HUES64 (cell line): ENCODE measurements at regions not wholly inside any gene's neighbourhood (a gene's known extent, or its start where the extent isn't known, plus 50 kb on each side); places are given as distances from the start of the nearest gene placed in this dataset.

ENCODE experiments used
- H3K27ac ChIP-seq: 2 replicates; pipeline ENCODE4 v1.7.0; 2013; ENCODE audit warnings: low read depth, low read length, inconsistent platforms
- H3K27me3 ChIP-seq: 2 replicates; pipeline ENCODE4 v1.6.1; 2013; ENCODE audit warnings: mild to moderate bottlenecking, low read length; ENCODE audit not compliant: insufficient read depth
- H3K36me3 ChIP-seq: 2 replicates; pipeline ENCODE4 v1.6.1; 2013; ENCODE audit warnings: mild to moderate bottlenecking, low read length; ENCODE audit not compliant: insufficient read depth
- H3K4me1 ChIP-seq: 2 replicates; pipeline ENCODE4 v1.6.1; 2013; ENCODE audit warnings: mild to moderate bottlenecking, low read length, moderate library complexity; ENCODE audit not compliant: insufficient read depth
- H3K4me3 ChIP-seq: 2 replicates; pipeline ENCODE4 v1.5.1; 2013; ENCODE audit warnings: mild to moderate bottlenecking, low read length, moderate library complexity
- H3K9ac ChIP-seq: 2 replicates; pipeline ENCODE4 v1.6.1; 2013; ENCODE audit warnings: mild to moderate bottlenecking, low read depth, low read length
- H3K9me3 ChIP-seq: 2 replicates; pipeline ENCODE4 v1.6.1; 2013; ENCODE audit warnings: low read depth, low read length; ENCODE audit not compliant: insufficient read depth
- WGBS: fragments of 150-250, 120-280 bp; methylation state at CpG from one replicate; pipeline ENCODE4 v1.1.7; 2013; ENCODE audit warnings: missing lambda C conversion rate; 5-methylcytosine and 5-hydroxymethylcytosine counted together

GRCh38 chr12:105754313-105754712 lies 384.4 kb downstream of the NUAK1 start:
- Histone ChIP-seq H3K27me3 (no peaks in the 10 kb centered on the region), H3K9me3 (no peaks in the 10 kb centered on the region), H3K9ac (no peak overlapping the region), H3K4me1 (no peaks in the 10 kb centered on the region), H3K36me3 (no peaks in the 10 kb centered on the region), H3K27ac (no peak overlapping the region), H3K4me3 (no peak overlapping the region)
- WGBS = 92% methylated on average over 8 of the region's 8 CpGs

GRCh38 chr12:105756961-105757360 lies 381.8 kb downstream of the NUAK1 start:
- Histone ChIP-seq H3K4me1 (no peaks in the 10 kb centered on the region), H3K4me3 (no peak overlapping the region), H3K9ac (no peak overlapping the region), H3K36me3 (no peaks in the 10 kb centered on the region), H3K27me3 (no peaks in the 10 kb centered on the region), H3K9me3 (no peaks in the 10 kb centered on the region), H3K27ac (no peak overlapping the region)
- 93% methylated on average over 4 of the region's 4 CpGs for WGBS

DNA sequence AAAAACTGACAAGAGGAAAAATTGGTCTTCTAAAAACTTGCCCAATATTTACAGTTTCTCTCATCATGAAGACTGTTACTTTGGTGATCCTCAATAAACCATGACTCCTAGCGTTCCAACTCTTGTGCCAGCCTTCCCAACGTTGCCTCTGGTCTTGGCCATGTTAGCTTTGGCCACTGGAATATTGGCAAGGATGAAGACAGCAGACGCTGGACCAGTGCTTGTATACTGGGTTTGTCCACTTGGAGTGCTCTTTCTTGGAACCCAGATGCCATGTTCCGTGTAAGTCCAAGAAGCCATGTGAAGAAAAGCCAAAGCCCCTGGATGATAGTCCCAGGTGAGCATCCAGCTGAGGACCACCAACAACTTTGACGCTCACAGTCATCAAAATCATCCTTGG lies 379.6 kb downstream of the NUAK1 start:
- H3K36me3 ChIP-seq = no peaks in the 10 kb centered on the region
- no peaks in the 10 kb centered on the region for H3K4me1 ChIP-seq
- no peak overlapping the region for H3K9ac ChIP-seq
- H3K27me3 ChIP-seq = no peaks in the 10 kb centered on the region
- H3K9me3 ChIP-seq = no peaks in the 10 kb centered on the region
- no peak overlapping the region for H3K27ac ChIP-seq
- 95% methylated on average over 5 of the region's 5 CpGs for WGBS
- H3K4me3 ChIP-seq = no peak overlapping the region

- Histone ChIP-seq H3K36me3 (no peaks in the 10 kb centered on the region), H3K9ac (no peak overlapping the region), H3K27ac (no peak overlapping the region), H3K4me1 (no peaks in the 10 kb centered on the region), H3K27me3 (no peaks in the 10 kb centered on the region), H3K9me3 (no peaks in the 10 kb centered on the region), H3K4me3 (no peak overlapping the region)
- WGBS = 83% methylated on average over 1 of the region's 1 CpG
These were observed 377.7 kb downstream of the NUAK1 start for GRCh38 chr12:105761075-105761474.

DNA sequence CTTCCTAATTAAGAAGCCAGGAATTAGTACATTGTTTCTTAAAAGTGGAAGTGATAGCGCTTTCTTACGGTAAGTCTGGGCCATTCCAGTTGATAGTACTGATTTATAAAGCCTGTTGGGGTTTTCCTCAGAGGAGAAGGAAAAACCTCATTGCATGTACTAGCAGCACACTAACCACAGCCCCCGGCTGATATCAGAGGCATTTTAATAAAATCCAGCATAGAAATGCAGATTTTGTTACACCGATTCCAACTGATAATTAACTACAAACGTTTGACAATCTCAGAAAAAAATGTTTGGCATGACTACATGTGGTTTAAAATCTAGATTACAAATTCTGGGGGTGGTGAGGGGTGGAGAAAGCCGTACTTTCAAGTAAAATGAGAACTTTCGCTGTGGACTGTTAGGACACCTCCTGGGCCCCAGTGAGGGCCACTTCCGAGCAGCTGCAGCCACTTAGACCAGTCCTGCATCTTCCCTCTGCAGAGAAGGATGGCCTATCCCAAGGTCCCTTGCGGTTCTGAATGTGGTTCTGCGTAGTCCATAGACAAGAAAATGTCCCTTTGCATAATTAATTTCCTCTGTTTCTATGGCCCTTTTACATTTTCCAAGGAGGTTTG lies 374.4 kb downstream of the NUAK1 start:
- Histone ChIP-seq H3K36me3 (no peaks in the 10 kb centered on the region), H3K27ac (no peak overlapping the region), H3K9me3 (no peaks in the 10 kb centered on the region), H3K9ac (no peak overlapping the region), H3K4me1 (no peaks in the 10 kb centered on the region), H3K4me3 (no peak overlapping the region), H3K27me3 (no peaks in the 10 kb centered on the region)
- WGBS = 84% methylated on average over 10 of the region's 10 CpGs

- Histone ChIP-seq H3K4me3 (no peak overlapping the region), H3K9me3 (no peaks in the 10 kb centered on the region), H3K36me3 (no peaks in the 10 kb centered on the region), H3K9ac (no peak overlapping the region), H3K27ac (no peak overlapping the region), H3K4me1 (no peaks in the 10 kb centered on the region), H3K27me3 (no peaks in the 10 kb centered on the region)
- WGBS = 89% methylated on average over 6 of the region's 6 CpGs
These were observed 373.4 kb downstream of the NUAK1 start for GRCh38 chr12:105765053-105766014.

- Histone ChIP-seq H3K27ac (no peak overlapping the region), H3K9me3 (no peaks in the 10 kb centered on the region), H3K27me3 (no peaks in the 10 kb centered on the region), H3K4me1 (no peaks in the 10 kb centered on the region), H3K9ac (no peak overlapping the region), H3K36me3 (no peaks in the 10 kb centered on the region), H3K4me3 (no peak overlapping the region)
- WGBS = 98% methylated on average over 4 of the region's 4 CpGs
These were observed 372.7 kb downstream of the NUAK1 start for GRCh38 chr12:105766029-105766428.

GRCh38 chr12:105769486-105769885 lies 369.3 kb downstream of the NUAK1 start:
- Histone ChIP-seq H3K9ac (no peak overlapping the region), H3K4me3 (no peak overlapping the region), H3K4me1 (no peaks in the 10 kb centered on the region), H3K9me3 (no peaks in the 10 kb centered on the region), H3K27ac (no peak overlapping the region), H3K27me3 (no peaks in the 10 kb centered on the region), H3K36me3 (no peaks in the 10 kb centered on the region)
- 94% methylated on average over 2 of the region's 2 CpGs for WGBS

DNA sequence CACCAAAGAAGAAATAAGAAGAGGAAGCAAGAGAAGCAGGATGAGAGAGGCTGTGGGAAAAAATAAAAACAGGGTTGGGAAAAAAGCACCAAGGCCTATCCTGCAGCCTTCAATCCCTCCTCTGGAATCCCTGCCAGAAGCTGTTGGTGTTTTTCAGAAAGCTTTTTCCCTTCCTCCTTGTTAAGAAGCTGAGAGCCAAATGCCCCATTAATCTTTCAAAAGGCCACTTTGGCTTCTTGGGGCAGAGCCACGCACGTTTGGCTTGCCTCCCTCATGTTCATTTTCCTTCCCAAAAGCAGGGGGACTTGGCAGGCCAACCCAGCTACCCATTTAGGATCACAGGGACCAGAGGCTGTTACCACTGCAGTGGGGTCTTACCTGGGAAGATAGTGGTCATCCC lies 365.3 kb downstream of the NUAK1 start:
- no peaks in the 10 kb centered on the region for H3K9me3 ChIP-seq
- no peaks in the 10 kb centered on the region for H3K4me1 ChIP-seq
- WGBS = 88% methylated on average over 2 of the region's 2 CpGs
- H3K36me3 ChIP-seq = no peaks in the 10 kb centered on the region
- no peak overlapping the region for H3K9ac ChIP-seq
- H3K4me3 ChIP-seq = no peak overlapping the region
- H3K27ac ChIP-seq = no peak overlapping the region
- no peaks in the 10 kb centered on the region for H3K27me3 ChIP-seq

DNA sequence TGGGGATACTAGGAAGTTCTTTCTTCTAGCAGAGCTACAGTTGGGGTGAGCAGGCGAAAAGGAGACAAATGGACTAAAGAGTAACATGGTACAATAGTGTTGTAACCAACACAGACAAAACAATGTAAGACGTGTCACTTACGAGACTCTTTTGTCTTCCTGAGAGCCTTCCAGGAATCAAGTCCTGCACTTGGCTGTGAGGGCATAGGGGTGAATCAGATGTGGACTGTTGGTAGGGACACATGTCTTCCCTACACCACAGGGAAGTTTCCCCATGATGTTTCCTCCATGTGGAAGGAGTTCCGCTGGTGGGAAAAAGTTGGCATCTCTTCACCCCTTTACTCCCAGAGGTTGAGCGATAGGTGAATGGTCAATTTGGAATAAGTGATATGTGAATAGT lies 364.7 kb downstream of the NUAK1 start:
- Histone ChIP-seq H3K4me3 (no peak overlapping the region), H3K27ac (no peak overlapping the region), H3K9ac (no peak overlapping the region), H3K36me3 (no peaks in the 10 kb centered on the region), H3K4me1 (no peaks in the 10 kb centered on the region), H3K9me3 (no peaks in the 10 kb centered on the region), H3K27me3 (no peaks in the 10 kb centered on the region)
- WGBS = 77% methylated on average over 5 of the region's 5 CpGs

DNA sequence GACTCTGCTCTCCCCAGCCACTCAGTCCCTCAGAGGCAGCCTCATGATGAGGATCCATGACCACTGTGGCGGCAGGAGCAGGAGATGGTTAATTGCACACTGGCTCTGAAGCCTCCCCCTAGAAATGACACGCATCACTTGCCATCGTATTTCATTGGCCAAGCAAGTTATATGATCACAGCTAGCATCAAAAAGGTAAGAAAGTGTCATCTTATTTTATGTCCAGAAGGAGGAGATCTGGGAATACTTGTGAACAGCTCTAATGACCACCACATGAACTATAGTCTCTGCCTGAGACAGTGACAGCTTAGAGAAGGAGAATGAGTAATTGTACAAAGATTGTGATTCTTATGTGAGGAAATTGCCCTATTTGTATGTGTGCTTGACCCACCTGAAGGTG lies 363.4 kb downstream of the NUAK1 start:
- Histone ChIP-seq H3K27me3 (no peaks in the 10 kb centered on the region), H3K4me1 (no peaks in the 10 kb centered on the region), H3K27ac (no peak overlapping the region), H3K4me3 (no peak overlapping the region), H3K9me3 (no peaks in the 10 kb centered on the region), H3K36me3 (no peaks in the 10 kb centered on the region), H3K9ac (no peak overlapping the region)
- 96% methylated on average over 3 of the region's 3 CpGs for WGBS
